ENCODE measurements at regions not wholly inside any gene's neighbourhood (a gene's known extent, or its start where the extent isn't known, plus 50 kb on each side); places are given as distances from the start of the nearest gene placed in this dataset.

DNA sequence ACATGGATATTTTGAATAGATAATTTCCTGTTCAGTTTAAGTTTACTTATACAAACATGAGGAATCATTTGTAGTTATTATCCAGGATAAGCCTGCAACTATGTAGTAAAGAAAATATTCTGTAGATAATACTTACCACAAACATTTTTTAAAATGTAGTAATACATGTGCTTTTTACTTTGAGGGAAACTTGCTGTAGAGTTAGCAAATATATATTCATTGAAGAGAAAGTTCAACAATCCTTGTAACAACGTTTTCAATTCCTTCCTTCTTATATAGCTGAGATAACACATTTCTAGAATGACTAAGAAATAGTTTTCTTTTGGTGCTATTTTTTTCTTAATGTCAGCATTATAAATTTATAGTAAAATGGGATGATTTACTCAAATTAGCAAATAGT is 664.6 kb upstream of the ADAMTS5 start:
- Histone ChIP-seq H3K9me3 (ENCODE audit: low read depth) (no peaks in the 10 kb centered on the region), H3K36me3 (replicated peaks; ENCODE audit: insufficient read depth, low read depth) (no peaks in the 10 kb centered on the region), H3K4me2 (no peak overlapping the region), H3K4me1 (ENCODE audit: insufficient read depth) (no peaks in the 10 kb centered on the region), H3K9me2 (replicated peaks; ENCODE audit: insufficient read depth) (no peaks in the 10 kb centered on the region), H3K4me3 (no peak overlapping the region), H3K27me3 (no peaks in the 10 kb centered on the region), H4K20me1 (ENCODE audit: insufficient read depth, poor library complexity, severe bottlenecking) (no peaks in the 10 kb centered on the region), H2AFZ (no peak overlapping the region), H3K27ac (no peak overlapping the region), H3K79me2 (no peaks in the 10 kb centered on the region)
- 64% methylated on average over 1 of the region's 1 CpG for WGBS (ENCODE audit: low lambda C conversion rate, missing lambda C conversion rate)
- DNase-seq (ENCODE audit: low spot score) = no peak
- TF ChIP-seq EZH2 (IDR thresholded peaks at IDR 0.05; ENCODE audit: borderline replicate concordance) = no peak
- TF ChIP-seq, protein P1, sequence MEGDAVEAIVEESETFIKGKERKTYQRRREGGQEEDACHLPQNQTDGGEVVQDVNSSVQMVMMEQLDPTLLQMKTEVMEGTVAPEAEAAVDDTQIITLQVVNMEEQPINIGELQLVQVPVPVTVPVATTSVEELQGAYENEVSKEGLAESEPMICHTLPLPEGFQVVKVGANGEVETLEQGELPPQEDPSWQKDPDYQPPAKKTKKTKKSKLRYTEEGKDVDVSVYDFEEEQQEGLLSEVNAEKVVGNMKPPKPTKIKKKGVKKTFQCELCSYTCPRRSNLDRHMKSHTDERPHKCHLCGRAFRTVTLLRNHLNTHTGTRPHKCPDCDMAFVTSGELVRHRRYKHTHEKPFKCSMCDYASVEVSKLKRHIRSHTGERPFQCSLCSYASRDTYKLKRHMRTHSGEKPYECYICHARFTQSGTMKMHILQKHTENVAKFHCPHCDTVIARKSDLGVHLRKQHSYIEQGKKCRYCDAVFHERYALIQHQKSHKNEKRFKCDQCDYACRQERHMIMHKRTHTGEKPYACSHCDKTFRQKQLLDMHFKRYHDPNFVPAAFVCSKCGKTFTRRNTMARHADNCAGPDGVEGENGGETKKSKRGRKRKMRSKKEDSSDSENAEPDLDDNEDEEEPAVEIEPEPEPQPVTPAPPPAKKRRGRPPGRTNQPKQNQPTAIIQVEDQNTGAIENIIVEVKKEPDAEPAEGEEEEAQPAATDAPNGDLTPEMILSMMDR (IDR thresholded peaks at IDR 0.05; ENCODE audit: poor library complexity) = no peak

DNA sequence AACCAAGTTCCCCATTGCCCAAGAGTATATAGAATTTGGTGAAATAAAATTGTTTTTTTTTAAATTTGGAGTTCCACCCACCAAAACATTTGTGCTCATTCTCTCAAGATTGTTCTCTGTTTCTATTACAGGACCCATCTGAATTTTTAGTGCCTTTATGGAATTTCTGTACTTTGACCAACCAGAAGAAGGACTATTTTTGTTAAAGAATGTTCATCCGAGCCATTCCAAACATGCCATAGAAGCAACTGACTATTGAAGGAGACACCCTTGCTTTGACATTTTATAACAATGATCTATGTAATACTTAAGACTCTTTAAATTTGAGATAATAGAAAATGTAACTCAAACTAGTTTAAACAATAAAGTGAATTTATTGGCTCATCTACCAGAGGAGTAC is 655.7 kb upstream of the ADAMTS5 start:
- no peak for DNase-seq (ENCODE audit: low spot score)
- WGBS (ENCODE audit: low lambda C conversion rate, missing lambda C conversion rate) = 94% methylated on average over 1 of the region's 1 CpG
- no peaks in the 10 kb centered on the region for H3K79me2 ChIP-seq

DNA sequence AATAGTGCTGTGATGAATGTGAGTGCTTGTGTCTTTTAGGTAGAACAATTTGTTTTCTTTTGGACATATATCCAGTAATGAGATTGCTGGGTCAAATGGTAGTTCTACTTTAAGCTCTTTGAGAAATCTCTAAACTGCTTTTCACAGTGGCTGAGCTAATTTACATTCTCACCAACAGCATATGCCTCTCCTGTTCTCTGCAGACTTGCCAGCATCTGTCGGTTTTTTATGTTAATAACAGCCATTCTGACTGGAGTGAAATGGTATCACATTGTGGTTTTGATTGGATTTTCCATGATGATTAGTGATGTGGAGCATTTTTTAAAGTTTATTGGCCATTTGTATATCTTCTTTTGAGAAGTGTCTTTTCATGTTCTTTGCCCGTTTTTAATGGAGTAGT is 647.3 kb upstream of the ADAMTS5 start:
- no peaks in the 10 kb centered on the region for H3K9me2 ChIP-seq (replicated peaks; ENCODE audit: insufficient read depth)
- 70% methylated on average over 2 of the region's 2 CpGs for WGBS (ENCODE audit: low lambda C conversion rate, missing lambda C conversion rate)
- DNase-seq (ENCODE audit: low spot score) = no peak
- no peaks in the 10 kb centered on the region for H3K9me3 ChIP-seq (ENCODE audit: low read depth)
- H3K27me3 ChIP-seq = no peaks in the 10 kb centered on the region
- H2AFZ ChIP-seq = no peak overlapping the region
- no peaks in the 10 kb centered on the region for H3K4me1 ChIP-seq (ENCODE audit: insufficient read depth)
- no peak overlapping the region for H3K4me3 ChIP-seq
- no peak overlapping the region for H3K4me2 ChIP-seq
- TF ChIP-seq, protein P1 (IDR thresholded peaks at IDR 0.05; ENCODE audit: poor library complexity) = no peak
- H3K36me3 ChIP-seq (replicated peaks; ENCODE audit: insufficient read depth, low read depth) = no peaks in the 10 kb centered on the region
- no peak overlapping the region for H3K27ac ChIP-seq
- H3K79me2 ChIP-seq = no peaks in the 10 kb centered on the region
- H4K20me1 ChIP-seq (ENCODE audit: insufficient read depth, poor library complexity, severe bottlenecking) = no peaks in the 10 kb centered on the region

More for the DNA sequence above, 655.7 kb upstream of the ADAMTS5 start:
- no peak overlapping the region for H2AFZ ChIP-seq
- no peak overlapping the region for H3K4me3 ChIP-seq
- no peaks in the 10 kb centered on the region for H3K36me3 ChIP-seq (replicated peaks; ENCODE audit: insufficient read depth, low read depth)
- H3K9me3 ChIP-seq (ENCODE audit: low read depth) = no peaks in the 10 kb centered on the region
- no peaks in the 10 kb centered on the region for H3K27me3 ChIP-seq
- H3K4me1 ChIP-seq (ENCODE audit: insufficient read depth) = no peaks in the 10 kb centered on the region
- H3K27ac ChIP-seq = no peak overlapping the region
- no peak overlapping the region for H3K4me2 ChIP-seq
- no peaks in the 10 kb centered on the region for H4K20me1 ChIP-seq (ENCODE audit: insufficient read depth, poor library complexity, severe bottlenecking)
- no peaks in the 10 kb centered on the region for H3K9me2 ChIP-seq (replicated peaks; ENCODE audit: insufficient read depth)
- TF ChIP-seq EZH2phosphoT487 (IDR thresholded peaks at IDR 0.05; ENCODE audit: low read depth, severe bottlenecking, unreplicated experiment) (no peak), EZH2 (IDR thresholded peaks at IDR 0.05; ENCODE audit: borderline replicate concordance) (no peak)
- TF ChIP-seq, protein P1 (IDR thresholded peaks at IDR 0.05; ENCODE audit: poor library complexity) = no peak

DNA sequence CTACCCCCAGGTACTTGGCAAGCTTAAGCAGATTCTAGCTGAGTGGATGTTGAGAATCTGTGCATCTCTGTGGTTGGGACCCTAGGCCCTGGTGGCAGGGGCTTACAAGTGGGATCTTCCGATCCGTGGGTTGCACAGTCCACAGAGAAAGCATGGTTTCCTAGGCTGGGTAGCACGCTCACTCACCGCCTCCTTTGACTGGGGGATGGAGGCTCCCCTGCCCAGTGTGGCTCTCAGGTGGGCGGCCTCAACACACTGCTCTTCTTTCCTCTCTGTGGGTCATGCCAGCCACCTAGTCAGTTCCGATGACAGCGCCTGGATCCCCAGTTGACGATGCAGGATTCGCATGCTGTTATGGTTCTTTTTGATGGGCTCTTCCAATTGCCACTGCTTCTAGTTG is 639.5 kb upstream of the ADAMTS5 start:
- no peak overlapping the region for H3K4me3 ChIP-seq
- H3K4me2 ChIP-seq = no peak overlapping the region
- 98% methylated on average over 9 of the region's 9 CpGs for WGBS (ENCODE audit: low lambda C conversion rate, missing lambda C conversion rate)
- no peaks in the 10 kb centered on the region for H3K27me3 ChIP-seq
- H3K79me2 ChIP-seq = no peaks in the 10 kb centered on the region
- H3K9me3 ChIP-seq (ENCODE audit: low read depth) = no peaks in the 10 kb centered on the region
- no peak for DNase-seq (ENCODE audit: low spot score)
- TF ChIP-seq, protein P1 (IDR thresholded peaks at IDR 0.05; ENCODE audit: poor library complexity) = no peak
- TF ChIP-seq EZH2phosphoT487 (IDR thresholded peaks at IDR 0.05; ENCODE audit: low read depth, severe bottlenecking, unreplicated experiment) (no peak), EZH2 (IDR thresholded peaks at IDR 0.05; ENCODE audit: borderline replicate concordance) (no peak)
- no peaks in the 10 kb centered on the region for H3K4me1 ChIP-seq (ENCODE audit: insufficient read depth)
- no peak overlapping the region for H3K27ac ChIP-seq
- no peak overlapping the region for H2AFZ ChIP-seq
- no peaks in the 10 kb centered on the region for H3K9me2 ChIP-seq (replicated peaks; ENCODE audit: insufficient read depth)
- no peaks in the 10 kb centered on the region for H3K36me3 ChIP-seq (replicated peaks; ENCODE audit: insufficient read depth, low read depth)
- H4K20me1 ChIP-seq (ENCODE audit: insufficient read depth, poor library complexity, severe bottlenecking) = no peaks in the 10 kb centered on the region
